Loucy (cell line): ENCODE measurements at regions not wholly inside any gene's neighbourhood (a gene's known extent, or its start where the extent isn't known, plus 50 kb on each side); places are given as distances from the start of the nearest gene placed in this dataset.

Source experiments
- CTCF ChIP-seq: fragments of 200-600 bp; sonication (generic); conservative IDR thresholded peaks from 2 replicates; pipeline ENCODE4 v1.5.1; 2014; ENCODE audit warnings: mild to moderate bottlenecking, antibody characterized with exemption, low read length
- EZH2phosphoT487 ChIP-seq: fragments of 200-600 bp; IDR thresholded peaks from 2 replicates; pipeline ENCODE4 v1.6.1; 2018; ENCODE audit warnings: antibody characterized with exemption, mild to moderate bottlenecking, moderate library complexity, borderline replicate concordance

GRCh38 chr6:169131390-169131789 lies 122.3 kb downstream of the THBS2 start:
- TF ChIP-seq CTCF (no peak), EZH2phosphoT487 (no peak)
